ENCODE measurements at regions not wholly inside any gene's neighbourhood (a gene's known extent, or its start where the extent isn't known, plus 50 kb on each side); places are given as distances from the start of the nearest gene placed in this dataset.

GRCh38 chr11:70834984-70835560 is 417.3 kb downstream of the SHANK2 start:
- DNase-seq, result no peak

GRCh38 chr11:70836071-70836470 is 416.3 kb downstream of the SHANK2 start:
- no peak for DNase-seq

- no peak for DNase-seq
Measured at GRCh38 chr11:70838198-70838597, 414.2 kb downstream of the SHANK2 start.

- DNase-seq, result no peak
Measured at GRCh38 chr11:70839851-70840250, 412.5 kb downstream of the SHANK2 start.

- no peak for DNase-seq
Measured at GRCh38 chr11:70841264-70841663, 411.1 kb downstream of the SHANK2 start.

GRCh38 chr11:70842256-70842655 is 410.1 kb downstream of the SHANK2 start:
- DNase-seq, result no peak

GRCh38 chr11:70842701-70843100 is 409.7 kb downstream of the SHANK2 start:
- no peak for DNase-seq

GRCh38 chr11:70843906-70844305 is 408.5 kb downstream of the SHANK2 start:
- DNase-seq, result no peak

DNA sequence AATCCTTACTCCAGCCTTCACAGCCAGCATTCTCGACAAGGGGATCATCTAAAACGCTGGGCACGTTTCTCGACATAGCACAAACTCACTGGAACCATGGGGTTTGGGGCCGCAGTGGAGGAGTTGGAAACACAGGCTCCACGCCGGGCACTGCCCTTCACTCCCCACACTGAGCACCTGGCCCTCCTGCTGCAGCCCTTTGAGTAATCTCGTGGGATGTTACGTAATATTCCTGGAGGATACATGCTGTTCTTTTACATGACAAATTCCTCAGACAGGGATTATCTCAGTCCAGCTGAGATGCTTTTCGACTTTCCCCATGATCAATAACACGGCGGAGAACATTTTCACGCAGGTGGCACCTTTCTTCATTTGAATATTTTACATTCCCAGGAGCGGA is 408.0 kb downstream of the SHANK2 start:
- no peak for DNase-seq

- DNase-seq, result no peak
Measured at GRCh38 chr11:70845591-70846041, 406.8 kb downstream of the SHANK2 start.

DNA sequence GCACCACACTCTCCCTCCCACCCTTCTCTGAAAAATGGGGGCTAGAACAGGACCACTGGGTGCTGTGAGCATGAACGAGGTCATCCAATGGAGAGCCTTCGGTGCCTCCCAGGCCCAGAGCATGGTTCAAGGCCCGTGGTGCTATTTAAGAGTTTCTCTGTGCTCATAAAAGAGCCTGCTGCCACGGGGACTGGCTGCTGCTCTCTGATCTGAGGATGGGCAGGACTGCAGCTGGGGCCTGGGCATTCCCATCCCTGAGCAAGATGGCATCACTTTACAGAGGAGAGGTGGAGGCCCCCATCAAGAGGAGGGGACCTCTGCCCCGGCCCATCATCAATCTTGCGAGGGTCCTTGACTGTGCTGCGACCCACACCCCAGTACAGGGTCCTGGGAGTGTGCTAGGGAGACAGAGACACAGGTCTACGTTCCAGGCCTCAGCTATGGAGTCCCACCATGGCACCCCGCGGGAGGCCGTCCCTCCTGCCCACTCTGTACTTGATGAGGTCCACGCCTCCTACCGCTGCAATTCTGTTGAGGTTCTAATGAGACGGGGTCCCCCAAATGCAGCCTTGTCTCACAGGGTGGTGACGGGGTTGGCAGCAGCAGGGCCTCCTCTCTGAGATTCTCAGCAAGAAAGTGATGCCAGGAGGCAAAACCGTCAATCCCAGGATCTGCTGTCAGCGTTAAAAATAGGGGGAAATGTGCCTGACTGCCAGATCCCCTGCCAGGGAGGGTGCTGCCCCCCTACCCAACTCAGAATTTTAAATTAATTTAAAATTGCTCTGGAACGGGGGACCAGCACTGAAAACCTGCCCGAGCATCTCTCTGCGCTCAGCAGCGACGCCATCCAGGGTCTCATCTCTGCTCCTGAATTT is 405.4 kb downstream of the SHANK2 start:
- DNase-seq, result no peak

GRCh38 chr11:70848243-70848750 is 404.1 kb downstream of the SHANK2 start:
- no peak for DNase-seq

DNA sequence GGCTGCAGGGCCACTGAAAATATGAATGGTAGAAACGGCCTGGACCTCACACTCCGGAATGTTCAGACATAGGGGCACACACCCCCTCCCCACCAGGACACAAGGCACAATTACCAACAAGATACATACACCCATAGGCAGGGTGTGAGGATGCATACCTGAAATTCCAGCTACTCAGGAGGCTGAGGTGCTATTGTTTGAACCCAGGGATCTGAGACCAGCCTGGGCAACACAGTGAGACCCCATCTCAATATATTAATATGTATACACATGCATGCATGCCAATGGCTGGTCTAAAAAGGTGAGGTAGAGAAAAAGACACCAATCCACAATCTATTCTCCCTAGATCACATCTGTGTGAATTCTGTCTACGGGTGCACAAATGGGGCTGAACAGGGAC is 403.3 kb downstream of the SHANK2 start:
- DNase-seq, result no peak

- no peak for DNase-seq
Measured at GRCh38 chr11:70851308-70851707, 401.1 kb downstream of the SHANK2 start.

DNA sequence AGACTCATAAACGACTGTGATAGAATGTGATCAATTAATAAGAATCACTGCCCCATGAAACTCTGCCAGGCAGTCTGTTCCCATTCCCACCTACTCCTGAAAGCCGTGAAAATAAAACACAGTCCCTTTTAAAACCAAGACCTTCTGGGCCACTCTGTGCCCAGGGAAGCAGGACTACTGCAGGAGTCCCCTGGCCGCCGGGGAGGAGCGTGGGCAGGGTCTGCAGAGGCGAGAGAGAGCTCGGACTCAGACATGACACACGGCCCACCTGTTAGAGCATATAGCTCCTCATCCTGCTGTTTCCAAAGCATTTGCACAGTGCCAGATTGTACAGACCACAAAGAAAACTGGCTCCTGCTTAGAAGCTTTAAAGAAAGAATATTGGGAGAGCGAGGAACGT is 400.5 kb downstream of the SHANK2 start:
- DNase-seq, result no peak

DNA sequence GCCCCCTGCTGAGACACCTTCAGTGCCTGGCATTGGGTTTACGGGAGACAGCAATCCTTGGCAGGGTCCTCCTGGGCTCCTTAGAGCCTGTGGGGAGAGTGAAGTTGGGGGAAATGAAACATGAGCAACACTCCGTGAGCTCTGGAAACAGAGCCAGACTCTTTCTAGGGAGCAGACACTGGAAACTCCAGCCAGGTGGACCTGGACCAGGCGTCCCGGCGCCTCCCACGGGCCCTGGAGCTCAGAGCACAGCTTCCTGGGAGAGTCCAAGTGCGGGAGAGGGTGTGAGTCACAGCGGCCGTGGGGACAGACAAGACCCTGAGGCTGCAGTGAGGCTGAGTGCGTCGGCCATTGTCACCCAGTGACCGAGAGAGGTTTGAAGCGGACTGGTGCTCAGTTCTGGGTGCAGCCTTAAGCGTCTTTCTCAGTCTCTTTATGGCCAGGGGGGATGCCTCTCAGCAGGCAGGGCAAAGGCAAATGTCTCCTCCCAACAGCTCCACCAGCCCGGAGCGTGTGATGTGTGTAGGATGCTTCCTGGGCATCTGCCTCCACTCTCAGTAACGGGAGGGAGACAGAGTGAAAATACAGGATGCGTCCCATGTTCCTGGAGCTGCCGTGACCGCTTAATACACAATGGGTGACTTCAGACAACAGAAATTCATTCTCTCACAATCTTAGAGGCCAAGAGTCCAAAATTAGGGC is 399.2 kb downstream of the SHANK2 start:
- DNase-seq, result no peak

DNA sequence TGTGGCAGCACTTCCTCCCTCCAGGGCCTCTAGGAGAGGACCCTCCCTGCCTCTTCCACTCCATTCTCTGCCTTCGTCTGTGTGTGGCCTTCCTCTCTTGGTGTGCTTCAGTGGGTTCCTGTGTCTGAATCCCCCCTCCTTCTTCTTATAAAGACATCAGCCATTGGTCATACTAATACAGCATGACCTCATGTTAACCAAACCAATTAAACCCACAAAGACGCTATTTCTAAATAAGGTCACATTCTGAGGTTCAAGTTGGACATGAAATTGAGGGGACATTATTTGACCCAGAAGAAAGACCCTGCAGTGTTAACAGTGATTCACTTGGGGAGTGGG is 398.6 kb downstream of the SHANK2 start:
- no peak for DNase-seq

GRCh38 chr11:70854201-70854600 is 398.2 kb downstream of the SHANK2 start:
- no peak for DNase-seq

DNA sequence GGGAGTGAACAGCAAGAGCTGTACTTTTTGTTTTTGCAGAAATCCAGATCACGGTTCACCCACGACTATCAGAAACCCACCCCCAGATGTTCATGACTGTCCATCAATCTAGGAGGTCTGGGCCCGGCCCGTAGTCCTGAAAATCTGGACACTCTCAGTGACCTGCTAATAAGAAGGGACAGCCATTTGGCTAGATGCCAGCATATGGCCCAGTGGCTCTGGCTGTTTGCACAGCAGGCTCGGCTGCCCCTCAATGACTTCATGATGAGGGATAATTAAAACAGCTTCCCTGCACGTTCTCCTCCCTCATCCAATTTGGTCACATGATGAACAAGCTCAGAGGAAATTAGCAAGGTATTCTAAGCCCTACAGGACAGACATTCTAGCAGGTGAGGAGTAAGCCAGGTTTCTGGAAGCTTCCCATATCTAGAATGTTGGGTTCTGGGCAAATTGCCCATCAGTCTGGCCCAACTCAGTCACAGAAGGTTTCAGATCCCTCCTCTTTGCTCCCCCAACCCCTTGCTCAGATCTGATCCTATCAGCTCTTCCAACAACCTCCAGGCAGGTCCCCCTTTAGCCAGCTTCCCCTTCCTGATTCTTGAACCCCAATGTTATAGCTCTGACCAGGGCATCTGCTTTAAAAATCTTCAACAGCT is 397.3 kb downstream of the SHANK2 start:
- DNase-seq, result no peak

DNA sequence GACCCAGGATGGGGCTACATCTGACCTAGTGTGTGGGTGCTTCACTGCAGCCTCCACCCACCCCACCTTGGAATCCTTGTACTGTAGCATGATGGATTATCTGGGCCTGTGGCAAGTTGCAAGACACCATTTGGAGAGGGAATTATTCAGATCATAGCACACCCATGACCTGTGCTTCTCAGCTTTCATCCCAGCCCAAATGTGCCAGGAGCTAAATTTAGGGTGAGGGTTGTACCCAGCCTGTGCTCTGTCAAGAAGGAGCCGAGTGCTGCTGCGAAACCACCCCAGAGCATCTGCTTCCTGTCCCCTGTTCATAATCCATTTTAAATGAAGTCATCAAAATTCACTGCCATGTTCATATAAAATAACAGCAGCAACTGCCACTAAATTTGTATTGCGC is 394.5 kb downstream of the SHANK2 start:
- DNase-seq, result no peak

DNA sequence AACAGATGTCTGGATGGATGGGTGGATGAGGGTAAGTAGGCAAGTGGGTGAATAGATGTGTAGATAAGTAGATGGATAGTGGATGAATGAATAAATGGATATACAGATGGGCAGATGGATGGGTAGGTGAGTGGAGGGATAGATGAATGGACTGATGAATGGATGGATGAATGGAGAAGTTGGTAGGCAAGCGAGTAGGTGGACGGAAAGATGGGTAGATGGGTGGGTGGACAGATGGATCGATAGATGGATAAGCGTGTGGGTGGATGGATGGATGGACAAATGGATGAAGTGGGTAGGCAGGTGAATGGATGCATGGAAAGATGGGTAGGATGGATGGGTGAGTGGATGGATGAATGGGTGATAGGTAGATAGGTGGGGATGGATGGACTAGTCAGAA is 393.2 kb downstream of the SHANK2 start:
- DNase-seq, result no peak

DNA sequence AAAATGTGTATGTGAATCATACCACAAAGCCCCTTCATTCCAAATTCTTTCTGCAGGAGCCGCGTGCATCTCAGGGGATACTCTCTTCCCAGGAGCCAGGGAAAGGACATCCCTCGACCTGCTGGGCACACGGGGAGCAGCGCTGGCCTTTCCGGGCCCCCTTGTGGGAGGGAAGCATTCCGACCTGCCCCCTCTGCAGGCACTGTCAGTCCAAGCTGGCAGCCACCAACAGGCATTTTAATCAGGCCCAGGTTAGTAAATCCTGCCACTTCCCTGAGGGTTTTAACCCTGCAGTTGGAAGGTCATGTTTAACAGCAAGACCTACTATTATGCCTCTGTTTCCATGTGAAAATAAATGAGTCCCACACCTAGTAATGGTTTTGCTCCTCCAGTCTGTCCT is 391.5 kb downstream of the SHANK2 start:
- no peak for DNase-seq

DNA sequence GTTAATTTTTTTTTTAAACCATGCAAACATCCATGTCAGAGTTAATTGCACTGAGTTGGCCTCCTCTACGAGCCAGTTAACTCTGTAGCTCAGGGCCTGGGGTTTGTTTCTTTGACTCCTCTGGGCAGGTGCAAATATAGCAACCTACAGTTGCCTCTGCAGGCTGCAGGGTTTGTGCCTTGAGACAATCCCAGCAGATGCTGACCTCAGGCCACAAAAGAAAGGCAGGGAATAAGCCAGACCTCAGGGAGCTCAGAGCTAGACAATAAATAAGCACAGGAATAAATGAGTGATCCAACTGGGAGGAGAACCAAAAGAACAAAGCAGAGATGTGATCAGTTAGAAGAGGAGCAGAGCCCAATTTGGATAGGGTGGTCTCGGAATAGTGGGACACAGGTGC is 390.8 kb downstream of the SHANK2 start:
- no peak for DNase-seq
